NCI-H510A treated with DMSO at 0.1 percent for 48 hours (cell line): ENCODE measurements at regions not wholly inside any gene's neighbourhood (a gene's known extent, or its start where the extent isn't known, plus 50 kb on each side); places are given as distances from the start of the nearest gene placed in this dataset.
"Not testable (repeated sequence)": the region's sequence is repeated elsewhere in the genome, so short reads cannot be mapped to it uniquely, and the experiment has no call there.

Source experiments
- DNase-seq: peaks from one replicate; lab custom pipeline; 2025; lab: John Stamatoyannopoulos, UW

GRCh38 chr1:185401019-185401418 lies 84.0 kb upstream of the IVNS1ABP start:
- no peak for DNase-seq

- DNase-seq, result no peak
Measured at GRCh38 chr1:185400052-185400451, 83.0 kb upstream of the IVNS1ABP start.

GRCh38 chr1:185398599-185398998 lies 81.6 kb upstream of the IVNS1ABP start:
- DNase-seq, result no peak

GRCh38 chr1:185398022-185398421 lies 81.0 kb upstream of the IVNS1ABP start:
- DNase-seq, result no peak

GRCh38 chr1:185397183-185397582 lies 80.1 kb upstream of the IVNS1ABP start:
- no peak for DNase-seq

- no peak for DNase-seq
Measured at GRCh38 chr1:185396126-185396525, 79.1 kb upstream of the IVNS1ABP start.

GRCh38 chr1:185393815-185394214 lies 76.8 kb upstream of the IVNS1ABP start:
- peak; percentile 70 for DNase-seq

- DNase-seq, result no peak
Measured at GRCh38 chr1:185393205-185393604, 76.2 kb upstream of the IVNS1ABP start.

GRCh38 chr1:185388815-185389214 lies 71.8 kb upstream of the IVNS1ABP start:
- no peak for DNase-seq

GRCh38 chr1:185388346-185388745 lies 71.3 kb upstream of the IVNS1ABP start:
- no peak for DNase-seq

- DNase-seq, result no peak
Measured at GRCh38 chr1:185385991-185386390, 68.9 kb upstream of the IVNS1ABP start.

GRCh38 chr1:185383805-185384204 lies 66.8 kb upstream of the IVNS1ABP start:
- not testable (repeated sequence) for DNase-seq

- no peak for DNase-seq
Measured at GRCh38 chr1:185377831-185378230, 60.8 kb upstream of the IVNS1ABP start.

- DNase-seq, result no peak
Measured at GRCh38 chr1:185376840-185377635, 60.0 kb upstream of the IVNS1ABP start.

GRCh38 chr1:185376288-185376687 lies 59.2 kb upstream of the IVNS1ABP start:
- DNase-seq, result peak; percentile 28

GRCh38 chr1:185375583-185375982 lies 58.5 kb upstream of the IVNS1ABP start:
- DNase-seq, result no peak

GRCh38 chr1:185373813-185374529 lies 56.9 kb upstream of the IVNS1ABP start:
- DNase-seq, result no peak

- DNase-seq, result no peak
Measured at GRCh38 chr1:185369786-185370185, 52.7 kb upstream of the IVNS1ABP start.

- DNase-seq, result no peak
Measured at GRCh38 chr1:185368913-185369491, 52.0 kb upstream of the IVNS1ABP start.

- DNase-seq, result no peak
Measured at GRCh38 chr1:185368313-185368855, 51.3 kb upstream of the IVNS1ABP start.

GRCh38 chr1:185367218-185367617 lies 50.2 kb upstream of the IVNS1ABP start:
- DNase-seq, result no peak
